ENCODE measurements at regions not wholly inside any gene's neighbourhood (a gene's known extent, or its start where the extent isn't known, plus 50 kb on each side); places are given as distances from the start of the nearest gene placed in this dataset.

DNA sequence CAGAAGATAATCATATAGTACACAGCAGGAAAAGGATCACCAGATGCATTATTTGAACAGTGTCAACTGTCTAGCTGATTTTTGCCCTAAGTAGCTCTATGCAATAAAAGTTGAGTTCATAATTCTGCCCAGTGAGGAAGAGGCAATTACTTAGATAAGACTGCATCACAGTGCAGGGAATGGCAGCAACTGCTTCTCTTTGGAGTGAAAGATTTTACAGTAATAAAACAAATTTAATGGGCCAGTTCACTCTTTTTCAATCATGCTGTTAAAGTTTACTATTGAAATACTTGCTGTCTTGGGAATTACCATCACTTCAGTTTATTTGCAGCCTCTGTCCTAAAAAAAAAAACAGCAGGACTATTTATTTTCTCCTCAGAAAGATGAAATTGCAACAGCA lies 907.9 kb downstream of the ANKRD7 start:
- Histone ChIP-seq H3K4me1 (ENCODE audit: control extremely low read depth in 1 of 4, control insufficient read depth in 4 of 4, insufficient read depth in 4 of 4, low read length in 3 of 4) (no peaks in the 10 kb centered on the region), H3K27me3 (replicated peaks in 2 of 5; ENCODE audit: control insufficient read depth in 4 of 5, insufficient read depth in 5 of 5, low read length in 4 of 5) (no peaks in the 10 kb centered on the region), H3K27ac (ENCODE audit: insufficient read depth in 1 of 2, low read depth in 1 of 2, low read length in 2 of 2, poor library complexity in 1 of 2, severe bottlenecking in 2 of 2) (no peak overlapping the region), H3K4me3 (ENCODE audit: control insufficient read depth in 1 of 7, extremely low read depth in 1 of 7, insufficient read depth in 4 of 7, low read depth in 2 of 7, low read length in 6 of 7) (no peak overlapping the region), H3K9me3 (ENCODE audit: control extremely low read depth in 1 of 5, control insufficient read depth in 4 of 5, insufficient read depth in 2 of 5, low read depth in 1 of 5, low read length in 4 of 5) (no peaks in the 10 kb centered on the region), H3K36me3 (ENCODE audit: control insufficient read depth in 4 of 4, insufficient read depth in 4 of 4, low read length in 3 of 4) (no peaks in the 10 kb centered on the region)
- ChIA-PET POLR2A (no interaction called here), CTCF (no interaction called here)
- no peak for DNase-seq

GRCh38 chr7:119167431-119167830 lies 942.9 kb downstream of the ANKRD7 start:
- H3K27me3 ChIP-seq (replicated peaks in 2 of 5; ENCODE audit: control insufficient read depth in 4 of 5, insufficient read depth in 5 of 5, low read length in 4 of 5) = no peaks in the 10 kb centered on the region
- WGBS (ENCODE audit: insufficient coverage) = no CpG with 5 or more reads among the region's 1 CpG
- H3K4me3 ChIP-seq (ENCODE audit: control insufficient read depth in 1 of 7, extremely low read depth in 1 of 7, insufficient read depth in 4 of 7, low read depth in 2 of 7, low read length in 6 of 7) = no peak overlapping the region
- POLR2A ChIA-PET = no interaction called here
- no peak for DNase-seq
- H3K27ac ChIP-seq (ENCODE audit: insufficient read depth in 1 of 2, low read depth in 1 of 2, low read length in 2 of 2, poor library complexity in 1 of 2, severe bottlenecking in 2 of 2) = no peak overlapping the region
- CTCF ChIA-PET = no interaction called here
- H3K9me3 ChIP-seq (ENCODE audit: control extremely low read depth in 1 of 5, control insufficient read depth in 4 of 5, insufficient read depth in 2 of 5, low read depth in 1 of 5, low read length in 4 of 5) = peaks cover 0 to 5% (median 2%) of the 10 kb centered on the region in 5 experiments
- H3K36me3 ChIP-seq (ENCODE audit: control insufficient read depth in 4 of 4, insufficient read depth in 4 of 4, low read length in 3 of 4) = no peaks in the 10 kb centered on the region
- no peaks in the 10 kb centered on the region for H3K4me1 ChIP-seq (ENCODE audit: control extremely low read depth in 1 of 4, control insufficient read depth in 4 of 4, insufficient read depth in 4 of 4, low read length in 3 of 4)

GRCh38 chr7:119172043-119172442 lies 947.5 kb downstream of the ANKRD7 start:
- 80% methylated on average over 1 of the region's 5 CpGs for WGBS (ENCODE audit: insufficient coverage)
- Histone ChIP-seq H3K27me3 (replicated peaks in 2 of 5; ENCODE audit: control insufficient read depth in 4 of 5, insufficient read depth in 5 of 5, low read length in 4 of 5) (no peaks in the 10 kb centered on the region), H3K9me3 (ENCODE audit: control extremely low read depth in 1 of 5, control insufficient read depth in 4 of 5, insufficient read depth in 2 of 5, low read depth in 1 of 5, low read length in 4 of 5) (peaks cover 0 to 4% (median 2%) of the 10 kb centered on the region in 5 experiments), H3K27ac (ENCODE audit: insufficient read depth in 1 of 2, low read depth in 1 of 2, low read length in 2 of 2, poor library complexity in 1 of 2, severe bottlenecking in 2 of 2) (no peak overlapping the region), H3K36me3 (ENCODE audit: control insufficient read depth in 4 of 4, insufficient read depth in 4 of 4, low read length in 3 of 4) (no peaks in the 10 kb centered on the region), H3K4me1 (ENCODE audit: control extremely low read depth in 1 of 4, control insufficient read depth in 4 of 4, insufficient read depth in 4 of 4, low read length in 3 of 4) (no peaks in the 10 kb centered on the region), H3K4me3 (ENCODE audit: control insufficient read depth in 1 of 7, extremely low read depth in 1 of 7, insufficient read depth in 4 of 7, low read depth in 2 of 7, low read length in 6 of 7) (no peak overlapping the region)
- ChIA-PET CTCF (no interaction called here), POLR2A (no interaction called here)
- DNase-seq = no peak

GRCh38 chr7:119175911-119176627 lies 951.6 kb downstream of the ANKRD7 start:
- Histone ChIP-seq H3K9me3 (ENCODE audit: control extremely low read depth in 1 of 5, control insufficient read depth in 4 of 5, insufficient read depth in 2 of 5, low read depth in 1 of 5, low read length in 4 of 5) (no peaks in the 10 kb centered on the region), H3K27me3 (replicated peaks in 2 of 5; ENCODE audit: control insufficient read depth in 4 of 5, insufficient read depth in 5 of 5, low read length in 4 of 5) (no peaks in the 10 kb centered on the region), H3K4me3 (ENCODE audit: control insufficient read depth in 1 of 7, extremely low read depth in 1 of 7, insufficient read depth in 4 of 7, low read depth in 2 of 7, low read length in 6 of 7) (no peak overlapping the region), H3K27ac (ENCODE audit: insufficient read depth in 1 of 2, low read depth in 1 of 2, low read length in 2 of 2, poor library complexity in 1 of 2, severe bottlenecking in 2 of 2) (no peak overlapping the region), H3K4me1 (ENCODE audit: control extremely low read depth in 1 of 4, control insufficient read depth in 4 of 4, insufficient read depth in 4 of 4, low read length in 3 of 4) (no peaks in the 10 kb centered on the region), H3K36me3 (ENCODE audit: control insufficient read depth in 4 of 4, insufficient read depth in 4 of 4, low read length in 3 of 4) (no peaks in the 10 kb centered on the region)
- CTCF ChIA-PET = interaction anchor here (0.8 to 1.7 kb wide), 3 partner anchors 46 to 916 kb away, joined by 3 to 5 read pairs (median 4); no protein-coding TSS in a partner anchor
- WGBS (ENCODE audit: insufficient coverage) = 0% methylated on average over 2 of the region's 6 CpGs
- POLR2A ChIA-PET = no interaction called here
- DNase-seq = peak; percentile 37 to 72 (median 66)

GRCh38 chr7:119177863-119178262 lies 953.4 kb downstream of the ANKRD7 start:
- H3K4me1 ChIP-seq (ENCODE audit: control extremely low read depth in 1 of 4, control insufficient read depth in 4 of 4, insufficient read depth in 4 of 4, low read length in 3 of 4) = no peaks in the 10 kb centered on the region
- POLR2A ChIA-PET = no interaction called here
- no peak for DNase-seq
- H3K36me3 ChIP-seq (ENCODE audit: control insufficient read depth in 4 of 4, insufficient read depth in 4 of 4, low read length in 3 of 4) = no peaks in the 10 kb centered on the region
- CTCF ChIA-PET = no interaction called here
- no peaks in the 10 kb centered on the region for H3K27me3 ChIP-seq (replicated peaks in 2 of 5; ENCODE audit: control insufficient read depth in 4 of 5, insufficient read depth in 5 of 5, low read length in 4 of 5)
- H3K4me3 ChIP-seq (ENCODE audit: control insufficient read depth in 1 of 7, extremely low read depth in 1 of 7, insufficient read depth in 4 of 7, low read depth in 2 of 7, low read length in 6 of 7) = no peak overlapping the region
- H3K27ac ChIP-seq (ENCODE audit: insufficient read depth in 1 of 2, low read depth in 1 of 2, low read length in 2 of 2, poor library complexity in 1 of 2, severe bottlenecking in 2 of 2) = no peak overlapping the region
- no peaks in the 10 kb centered on the region for H3K9me3 ChIP-seq (ENCODE audit: control extremely low read depth in 1 of 5, control insufficient read depth in 4 of 5, insufficient read depth in 2 of 5, low read depth in 1 of 5, low read length in 4 of 5)

DNA sequence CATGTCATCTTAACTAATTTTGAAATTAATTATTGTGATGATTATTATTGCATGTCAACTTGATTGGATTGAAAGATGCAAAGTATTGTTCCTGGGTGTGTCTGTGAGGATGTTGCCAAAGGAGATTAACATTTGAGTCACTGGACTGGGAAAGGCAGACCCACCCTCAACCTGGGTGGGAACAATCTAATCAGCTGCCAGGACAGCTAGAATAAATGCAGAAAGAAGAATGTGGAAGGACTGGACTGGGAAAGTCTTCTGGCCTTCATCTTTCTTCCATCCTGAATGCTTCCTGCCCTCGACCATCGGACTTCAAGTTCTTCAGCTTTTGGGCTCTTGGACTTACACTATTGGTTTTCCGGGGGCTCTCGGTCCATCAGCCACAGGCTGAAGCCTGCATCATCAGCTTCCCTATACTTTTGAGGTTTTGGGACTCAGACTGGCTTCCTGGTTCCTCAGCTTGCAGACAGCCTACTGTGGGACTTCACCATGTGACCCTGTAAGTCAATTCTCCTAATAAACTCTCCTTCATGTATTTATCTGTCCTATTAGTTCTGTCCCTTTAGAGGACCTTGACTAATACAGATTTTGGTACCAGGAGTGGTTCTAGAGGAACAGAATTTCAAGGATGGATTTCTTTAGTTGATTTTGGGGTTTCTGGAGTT lies 959.8 kb downstream of the ANKRD7 start:
- ChIA-PET CTCF (no interaction called here), POLR2A (no interaction called here)
- 98% methylated on average over 4 of the region's 4 CpGs for WGBS (ENCODE audit: insufficient coverage)
- no peak for DNase-seq
- Histone ChIP-seq H3K36me3 (ENCODE audit: control insufficient read depth in 4 of 4, insufficient read depth in 4 of 4, low read length in 3 of 4) (no peaks in the 10 kb centered on the region), H3K9me3 (ENCODE audit: control extremely low read depth in 1 of 5, control insufficient read depth in 4 of 5, insufficient read depth in 2 of 5, low read depth in 1 of 5, low read length in 4 of 5) (no peaks in the 10 kb centered on the region), H3K27ac (ENCODE audit: insufficient read depth in 1 of 2, low read depth in 1 of 2, low read length in 2 of 2, poor library complexity in 1 of 2, severe bottlenecking in 2 of 2) (no peak overlapping the region), H3K4me3 (ENCODE audit: control insufficient read depth in 1 of 7, extremely low read depth in 1 of 7, insufficient read depth in 4 of 7, low read depth in 2 of 7, low read length in 6 of 7) (no peak overlapping the region), H3K4me1 (ENCODE audit: control extremely low read depth in 1 of 4, control insufficient read depth in 4 of 4, insufficient read depth in 4 of 4, low read length in 3 of 4) (no peaks in the 10 kb centered on the region), H3K27me3 (replicated peaks in 2 of 5; ENCODE audit: control insufficient read depth in 4 of 5, insufficient read depth in 5 of 5, low read length in 4 of 5) (no peaks in the 10 kb centered on the region)

GRCh38 chr7:119196183-119196582 lies 971.7 kb downstream of the ANKRD7 start:
- ChIA-PET CTCF (interaction anchor here (1.6 kb wide), 1 partner anchor 11 kb away, joined by 4 read pairs; no protein-coding TSS in a partner anchor), POLR2A (no interaction called here)
- DNase-seq = no peak
- H3K27ac ChIP-seq (ENCODE audit: insufficient read depth in 1 of 2, low read depth in 1 of 2, low read length in 2 of 2, poor library complexity in 1 of 2, severe bottlenecking in 2 of 2) = no peak overlapping the region
- H3K27me3 ChIP-seq (replicated peaks in 2 of 5; ENCODE audit: control insufficient read depth in 4 of 5, insufficient read depth in 5 of 5, low read length in 4 of 5) = peaks cover 0 to 6% (median 0%) of the 10 kb centered on the region in 5 experiments
- no peaks in the 10 kb centered on the region for H3K36me3 ChIP-seq (ENCODE audit: control insufficient read depth in 4 of 4, insufficient read depth in 4 of 4, low read length in 3 of 4)
- no peaks in the 10 kb centered on the region for H3K9me3 ChIP-seq (ENCODE audit: control extremely low read depth in 1 of 5, control insufficient read depth in 4 of 5, insufficient read depth in 2 of 5, low read depth in 1 of 5, low read length in 4 of 5)
- WGBS (ENCODE audit: insufficient coverage) = 87% methylated on average over 2 of the region's 2 CpGs
- no peaks in the 10 kb centered on the region for H3K4me1 ChIP-seq (ENCODE audit: control extremely low read depth in 1 of 4, control insufficient read depth in 4 of 4, insufficient read depth in 4 of 4, low read length in 3 of 4)
- H3K4me3 ChIP-seq (ENCODE audit: control insufficient read depth in 1 of 7, extremely low read depth in 1 of 7, insufficient read depth in 4 of 7, low read depth in 2 of 7, low read length in 6 of 7) = no peak overlapping the region
